ENCODE measurements at regions not wholly inside any gene's neighbourhood (a gene's known extent, or its start where the extent isn't known, plus 50 kb on each side); places are given as distances from the start of the nearest gene placed in this dataset.

GRCh38 chr18:33923980-33924379 lies 300.7 kb downstream of the NOL4 start:
- Mint-ChIP-seq H3K27me3 (ENCODE audit: low read depth, poor library complexity) (peaks cover 4% of the 10 kb centered on the region), H3K4me3 (no peak overlapping the region), H3K4me1 (no peaks in the 10 kb centered on the region), H3K9me3 (no peaks in the 10 kb centered on the region), H3K27ac (no peak overlapping the region), H3K36me3 (ENCODE audit: low read depth) (no peaks in the 10 kb centered on the region)
- TF ChIP-seq, protein P1, sequence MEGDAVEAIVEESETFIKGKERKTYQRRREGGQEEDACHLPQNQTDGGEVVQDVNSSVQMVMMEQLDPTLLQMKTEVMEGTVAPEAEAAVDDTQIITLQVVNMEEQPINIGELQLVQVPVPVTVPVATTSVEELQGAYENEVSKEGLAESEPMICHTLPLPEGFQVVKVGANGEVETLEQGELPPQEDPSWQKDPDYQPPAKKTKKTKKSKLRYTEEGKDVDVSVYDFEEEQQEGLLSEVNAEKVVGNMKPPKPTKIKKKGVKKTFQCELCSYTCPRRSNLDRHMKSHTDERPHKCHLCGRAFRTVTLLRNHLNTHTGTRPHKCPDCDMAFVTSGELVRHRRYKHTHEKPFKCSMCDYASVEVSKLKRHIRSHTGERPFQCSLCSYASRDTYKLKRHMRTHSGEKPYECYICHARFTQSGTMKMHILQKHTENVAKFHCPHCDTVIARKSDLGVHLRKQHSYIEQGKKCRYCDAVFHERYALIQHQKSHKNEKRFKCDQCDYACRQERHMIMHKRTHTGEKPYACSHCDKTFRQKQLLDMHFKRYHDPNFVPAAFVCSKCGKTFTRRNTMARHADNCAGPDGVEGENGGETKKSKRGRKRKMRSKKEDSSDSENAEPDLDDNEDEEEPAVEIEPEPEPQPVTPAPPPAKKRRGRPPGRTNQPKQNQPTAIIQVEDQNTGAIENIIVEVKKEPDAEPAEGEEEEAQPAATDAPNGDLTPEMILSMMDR (IDR thresholded peaks at IDR 0.05), result no peak
- no peak for DNase-seq

GRCh38 chr18:33918571-33918970 lies 306.1 kb downstream of the NOL4 start:
- Mint-ChIP-seq H3K27me3 (ENCODE audit: low read depth, poor library complexity) (peaks cover 4% of the 10 kb centered on the region), H3K27ac (no peak overlapping the region), H3K9me3 (no peaks in the 10 kb centered on the region), H3K36me3 (ENCODE audit: low read depth) (no peaks in the 10 kb centered on the region), H3K4me3 (no peak overlapping the region), H3K4me1 (peaks cover 10% of the 10 kb centered on the region)
- TF ChIP-seq, protein P1 (IDR thresholded peaks at IDR 0.05), result no peak
- no peak for DNase-seq

DNA sequence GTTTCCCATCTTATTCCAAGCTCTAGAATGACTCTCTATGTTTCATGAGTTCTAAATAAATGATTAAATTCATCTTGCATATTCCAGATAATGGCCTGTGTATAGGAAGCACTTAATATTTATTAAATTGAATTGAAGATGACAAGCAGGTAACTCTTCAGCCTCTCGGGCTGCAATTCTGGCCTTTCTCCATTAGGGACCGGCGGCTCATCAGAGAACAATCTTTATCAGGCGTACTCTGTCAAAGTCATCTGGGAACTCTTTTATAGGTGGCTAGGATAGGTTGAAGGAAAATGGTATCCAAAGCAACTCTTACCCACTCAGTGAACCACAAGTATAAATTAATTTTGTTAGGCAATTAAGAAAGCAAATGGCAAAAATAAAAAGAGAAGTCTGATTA lies 308.5 kb downstream of the NOL4 start:
- DNase-seq, result no peak
- H3K27ac Mint-ChIP-seq, result no peak overlapping the region

DNA sequence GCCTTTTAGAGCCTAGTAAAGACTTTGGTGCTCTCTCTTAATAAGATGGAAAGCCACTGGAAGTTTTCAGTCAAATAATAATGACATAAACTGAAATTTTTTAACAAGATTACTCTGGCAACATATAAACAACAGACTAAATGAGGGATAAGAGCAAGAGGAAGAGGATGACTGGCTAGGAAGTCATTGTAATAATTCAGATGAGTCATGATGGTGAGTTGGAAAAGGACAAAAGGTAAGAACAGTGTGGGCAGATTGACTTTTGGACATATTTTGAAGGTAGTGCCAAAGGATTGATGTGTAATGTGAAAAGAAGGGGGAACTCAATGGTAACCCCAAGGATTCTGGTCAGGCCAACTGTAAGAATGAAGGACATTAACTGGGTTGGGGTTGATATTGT lies 310.3 kb downstream of the NOL4 start:
- Mint-ChIP-seq H3K27ac (peak overlapping the region; percentile 53), H3K36me3 (ENCODE audit: low read depth) (no peaks in the 10 kb centered on the region), H3K4me1 (peaks cover 10% of the 10 kb centered on the region), H3K27me3 (ENCODE audit: low read depth, poor library complexity) (no peaks in the 10 kb centered on the region), H3K9me3 (no peaks in the 10 kb centered on the region), H3K4me3 (no peak overlapping the region)
- TF ChIP-seq, protein P1 (IDR thresholded peaks at IDR 0.05), result no peak
- DNase-seq, result no peak

More for the DNA sequence above, 308.5 kb downstream of the NOL4 start:
- TF ChIP-seq, protein P1 (IDR thresholded peaks at IDR 0.05), result no peak
- Mint-ChIP-seq H3K9me3 (no peaks in the 10 kb centered on the region), H3K36me3 (ENCODE audit: low read depth) (no peaks in the 10 kb centered on the region), H3K4me3 (no peak overlapping the region), H3K27me3 (ENCODE audit: low read depth, poor library complexity) (peaks cover 4% of the 10 kb centered on the region), H3K4me1 (peaks cover 10% of the 10 kb centered on the region)

DNA sequence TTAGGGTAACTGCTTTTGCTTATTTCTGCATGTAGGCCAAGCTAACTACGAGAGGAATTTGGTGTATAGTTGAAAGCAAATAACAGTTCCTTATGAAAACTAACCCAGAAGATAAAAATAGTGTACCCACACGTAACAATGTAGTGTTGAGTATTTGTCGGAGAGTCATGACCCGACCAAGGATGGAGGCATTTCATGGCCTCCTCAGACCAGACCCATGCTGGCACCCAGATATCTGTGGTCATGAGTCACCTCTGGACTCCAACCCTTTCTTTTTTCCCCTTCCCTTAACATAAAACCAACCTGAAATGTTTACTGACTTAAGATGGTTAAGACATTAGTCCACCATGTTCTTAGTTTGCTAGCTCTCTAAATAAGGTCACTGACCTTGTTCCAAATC lies 318.7 kb downstream of the NOL4 start:
- no peaks in the 10 kb centered on the region for H3K36me3 Mint-ChIP-seq (ENCODE audit: low read depth)
- TF ChIP-seq, protein P1 (IDR thresholded peaks at IDR 0.05), result no peak
- H3K9me3 Mint-ChIP-seq, result peaks cover 43% of the 10 kb centered on the region
- H3K27ac Mint-ChIP-seq, result no peak overlapping the region
- no peaks in the 10 kb centered on the region for H3K4me1 Mint-ChIP-seq
- no peak overlapping the region for H3K4me3 Mint-ChIP-seq
- H3K27me3 Mint-ChIP-seq (ENCODE audit: low read depth, poor library complexity), result no peaks in the 10 kb centered on the region
- DNase-seq, result no peak

GRCh38 chr18:33901894-33902512 lies 322.7 kb downstream of the NOL4 start:
- no peaks in the 10 kb centered on the region for H3K4me1 Mint-ChIP-seq
- H3K36me3 Mint-ChIP-seq (ENCODE audit: low read depth), result no peaks in the 10 kb centered on the region
- H3K4me3 Mint-ChIP-seq, result no peak overlapping the region
- peaks cover 47% of the 10 kb centered on the region for H3K9me3 Mint-ChIP-seq
- H3K27ac Mint-ChIP-seq, result no peak overlapping the region
- DNase-seq, result no peak
- H3K27me3 Mint-ChIP-seq (ENCODE audit: low read depth, poor library complexity), result no peaks in the 10 kb centered on the region
- TF ChIP-seq, protein P1 (IDR thresholded peaks at IDR 0.05), result no peak

Data from nephron progenitor cell (in vitro differentiated cells).